Stimulated activated CD8-positive, alpha-beta memory T cell treated with anti-CD3 and anti-CD28 coated beads, Interleukin-15, amount 100 ng/mL, for 4 hours (primary cell): ENCODE measurements at regions not wholly inside any gene's neighbourhood (a gene's known extent, or its start where the extent isn't known, plus 50 kb on each side); places are given as distances from the start of the nearest gene placed in this dataset.

Experiments used
- DNase-seq, 2 donors: peaks; one replicate each; pipeline ENCODE4 v3.0.0-alpha.2; 2020; ENCODE audit warnings: low read depth in 2 of 2

GRCh38 chr4:15130441-15130840 is 128.2 kb downstream of the CPEB2 start:
- DNase-seq, result no peak

- no peak for DNase-seq
Measured at GRCh38 chr4:15131551-15131950, 129.3 kb downstream of the CPEB2 start.

GRCh38 chr4:15132739-15133138 is 130.5 kb downstream of the CPEB2 start:
- DNase-seq, result no peak

DNA sequence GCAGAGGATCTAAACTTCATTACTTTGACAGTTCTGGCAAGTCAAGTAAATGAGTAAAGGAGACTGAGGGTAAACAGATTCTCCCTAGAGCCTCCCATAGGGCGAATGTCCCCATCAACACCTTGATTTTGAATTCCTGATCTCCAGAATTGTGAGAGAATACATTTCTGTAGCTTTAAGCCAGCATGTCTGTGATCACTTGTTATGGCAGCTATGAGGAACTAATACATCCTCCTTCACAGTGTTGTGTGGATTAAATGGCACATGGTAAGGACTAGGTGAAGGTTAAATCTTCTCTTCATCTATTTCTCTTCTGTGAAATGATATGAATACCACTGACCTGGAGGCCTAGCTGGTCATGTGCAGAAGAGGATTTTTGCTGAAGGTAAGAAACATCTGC is 137.3 kb downstream of the CPEB2 start:
- no peak for DNase-seq

DNA sequence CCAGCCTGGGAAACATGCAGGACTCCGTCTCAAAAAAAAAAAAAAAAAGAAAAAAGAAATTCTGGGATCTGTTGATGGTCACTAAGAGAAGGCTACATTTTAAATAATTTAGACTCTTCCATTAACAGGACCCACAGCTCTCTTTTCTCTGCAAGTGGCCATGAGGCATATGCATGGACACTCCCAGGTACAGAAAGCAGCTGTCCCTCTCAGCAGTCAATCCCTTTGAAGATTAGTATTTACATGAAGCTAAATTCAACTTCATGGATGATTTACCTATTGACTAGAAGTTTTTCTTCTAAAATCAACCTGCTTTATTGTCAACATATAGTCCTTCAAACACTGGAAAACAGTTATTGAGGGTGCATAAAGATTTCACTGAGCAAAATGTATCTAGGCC is 139.9 kb downstream of the CPEB2 start:
- no peak for DNase-seq

- no peak for DNase-seq
Measured at GRCh38 chr4:15143551-15143950, 141.3 kb downstream of the CPEB2 start.

DNA sequence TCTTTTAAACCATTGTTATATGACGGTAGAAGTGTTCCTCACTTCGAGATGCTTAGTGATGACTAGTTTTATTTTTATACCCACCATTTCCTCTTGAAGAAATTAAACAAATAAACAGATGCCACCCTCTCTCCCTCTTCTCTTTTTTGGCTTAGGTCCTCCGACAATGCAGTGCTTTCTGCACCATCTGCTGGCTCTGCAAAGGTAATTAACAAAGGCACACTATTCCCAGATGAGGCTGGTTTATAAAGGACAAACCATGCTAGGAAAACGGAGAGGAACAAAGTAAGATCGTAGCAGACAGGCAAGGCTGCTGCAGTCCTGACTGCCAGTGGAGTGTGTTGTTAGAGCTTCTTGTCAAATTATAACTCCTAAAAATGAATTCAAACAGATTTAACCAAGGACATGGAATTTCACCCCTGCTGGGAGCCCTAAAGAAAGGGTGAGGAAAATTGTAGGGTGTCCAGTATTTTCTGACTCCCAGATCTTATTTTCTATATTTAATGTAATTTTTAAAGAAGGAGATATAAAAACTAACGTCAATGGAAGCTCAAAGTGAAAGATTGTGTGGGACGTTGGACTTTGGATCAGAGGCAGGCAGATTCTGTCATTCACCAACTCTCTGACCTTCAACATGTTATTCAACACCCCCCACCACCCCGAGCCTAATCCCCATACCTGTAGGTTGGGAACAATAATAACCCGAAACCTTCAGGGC is 142.1 kb downstream of the CPEB2 start:
- no peak for DNase-seq

GRCh38 chr4:15144967-15145295 is 142.7 kb downstream of the CPEB2 start:
- no peak for DNase-seq

DNA sequence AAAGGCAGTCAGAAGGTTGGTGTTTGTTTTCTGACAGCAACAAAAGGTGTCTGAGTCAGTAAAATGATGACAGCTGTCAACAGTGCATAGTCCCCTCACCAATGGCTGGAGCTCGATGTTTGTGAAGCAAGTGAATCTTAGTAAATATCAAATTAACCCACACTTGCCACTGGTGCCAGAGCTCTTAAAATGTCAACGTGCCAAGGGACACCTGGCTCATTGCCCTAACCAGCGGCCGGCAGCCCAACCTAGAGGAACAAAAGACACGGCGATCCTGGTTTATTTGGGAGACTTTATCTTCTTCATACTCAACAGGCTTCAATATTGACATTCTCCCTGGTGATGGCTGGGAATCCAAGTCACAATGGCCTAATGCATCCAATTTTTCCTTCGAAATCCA is 143.4 kb downstream of the CPEB2 start:
- no peak for DNase-seq

DNA sequence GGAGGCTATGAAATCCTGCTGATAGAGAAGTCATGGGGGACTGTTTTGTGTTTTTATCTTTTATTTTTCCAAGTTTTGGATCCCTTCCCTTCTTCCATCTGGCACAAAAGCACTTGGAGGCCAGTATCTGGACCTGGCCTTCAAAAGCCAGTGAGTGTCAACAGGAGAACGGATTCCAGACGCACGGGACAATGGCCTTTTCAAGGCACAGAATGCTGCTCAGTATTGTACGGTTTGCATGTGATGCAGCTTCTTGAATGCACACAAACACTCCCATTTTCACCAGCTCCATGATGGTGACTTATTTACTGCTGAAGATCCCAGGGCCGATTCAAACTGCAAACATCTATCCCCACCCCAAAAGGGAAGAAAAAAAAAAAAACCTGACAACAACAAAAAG is 145.4 kb downstream of the CPEB2 start:
- DNase-seq, result no peak

- DNase-seq, result no peak
Measured at GRCh38 chr4:15148199-15148598, 145.9 kb downstream of the CPEB2 start.

DNA sequence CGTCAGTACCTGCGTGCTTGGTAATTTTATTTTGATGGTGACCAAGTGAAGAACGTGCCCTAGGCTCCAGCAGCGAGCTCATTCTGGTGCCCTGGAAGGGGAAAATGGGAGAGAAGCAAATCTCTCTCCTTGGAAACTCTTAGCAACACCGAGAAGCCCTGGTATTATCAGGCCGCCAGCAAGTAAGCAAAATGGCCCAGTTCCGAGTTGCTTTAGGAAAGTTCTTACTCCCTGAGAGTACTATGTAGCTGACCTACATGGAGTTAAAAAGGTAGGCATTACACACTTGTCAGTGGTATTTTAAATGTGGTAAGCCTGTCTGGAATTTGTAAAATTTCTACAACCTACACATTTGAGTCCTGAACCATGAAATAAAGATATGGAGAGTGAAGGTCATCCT is 146.4 kb downstream of the CPEB2 start:
- no peak for DNase-seq

- DNase-seq, result no peak
Measured at GRCh38 chr4:15149234-15149838, 147.1 kb downstream of the CPEB2 start.

- no peak for DNase-seq
Measured at GRCh38 chr4:15149839-15150592, 147.7 kb downstream of the CPEB2 start.

- DNase-seq, result no peak
Measured at GRCh38 chr4:15150631-15151030, 148.3 kb downstream of the CPEB2 start.

GRCh38 chr4:15151033-15151432 is 148.8 kb downstream of the CPEB2 start:
- DNase-seq, result no peak

DNA sequence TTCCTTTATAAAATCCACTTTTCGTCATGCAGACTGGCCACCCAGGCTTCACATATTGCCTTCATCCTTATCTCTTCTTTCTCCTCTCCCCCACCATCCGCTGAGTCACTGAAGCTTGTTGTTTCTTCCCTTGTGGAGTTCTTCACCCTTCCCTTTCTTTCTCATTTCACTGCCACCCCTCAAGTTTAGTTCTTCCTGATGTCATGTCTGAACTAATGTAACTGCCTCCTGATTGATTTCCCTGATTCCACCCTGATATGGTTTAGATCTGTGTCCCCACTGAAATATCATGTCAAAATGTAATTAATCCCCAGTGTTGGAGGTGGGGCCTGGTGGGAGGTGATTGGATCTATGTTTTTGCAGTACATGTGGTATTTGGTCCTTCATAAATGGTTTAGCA is 151.4 kb downstream of the CPEB2 start:
- DNase-seq, result no peak

GRCh38 chr4:15158406-15159091 is 156.3 kb downstream of the CPEB2 start:
- no peak for DNase-seq

DNA sequence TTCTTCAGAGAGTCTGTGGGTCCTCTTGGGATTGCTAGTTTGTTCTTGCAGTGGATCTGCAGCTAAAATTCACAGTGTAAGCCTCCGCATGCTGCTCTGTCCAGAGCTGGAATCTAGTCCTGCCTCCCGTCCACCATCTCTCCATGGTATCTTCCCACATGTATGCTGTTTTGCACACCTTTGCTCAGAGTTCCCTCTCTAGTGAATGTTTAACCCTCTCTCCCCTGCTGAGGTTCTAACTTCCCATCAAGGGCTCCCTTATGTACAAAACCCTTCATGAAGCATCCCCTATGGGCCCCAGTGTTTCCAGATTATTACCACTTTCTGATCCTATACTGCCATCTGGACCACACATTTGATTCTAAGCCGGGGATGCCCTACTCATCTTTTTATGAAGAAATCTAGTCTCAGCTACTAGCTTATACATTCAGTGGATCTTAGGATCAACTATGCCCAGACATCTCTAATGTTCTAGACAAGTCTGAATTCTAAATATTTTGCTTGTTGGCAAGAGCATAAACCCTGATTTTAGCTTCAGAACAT is 157.3 kb downstream of the CPEB2 start:
- DNase-seq, result no peak

DNA sequence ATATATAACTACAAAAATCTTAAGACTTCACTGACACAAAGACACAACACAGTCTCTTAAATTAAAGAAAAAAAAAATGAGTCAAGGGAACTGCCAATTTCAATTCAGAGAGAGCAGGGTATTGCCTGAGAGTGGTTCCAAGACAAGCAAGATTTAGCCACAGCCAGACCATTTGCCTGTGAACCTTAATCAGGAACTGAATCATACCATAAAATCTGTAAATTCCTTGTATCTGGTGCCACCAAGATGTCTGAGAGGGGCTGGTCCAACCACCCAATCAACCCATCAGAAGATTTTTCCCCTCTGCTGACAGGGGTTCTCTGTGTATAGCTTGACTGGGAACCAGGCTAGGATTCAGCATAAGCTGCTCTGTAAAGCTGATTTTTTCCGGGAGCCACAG is 159.2 kb downstream of the CPEB2 start:
- no peak for DNase-seq

- no peak for DNase-seq
Measured at GRCh38 chr4:15162046-15162445, 159.8 kb downstream of the CPEB2 start.
